ENCODE measurements at regions not wholly inside any gene's neighbourhood (a gene's known extent, or its start where the extent isn't known, plus 50 kb on each side); places are given as distances from the start of the nearest gene placed in this dataset.

DNA sequence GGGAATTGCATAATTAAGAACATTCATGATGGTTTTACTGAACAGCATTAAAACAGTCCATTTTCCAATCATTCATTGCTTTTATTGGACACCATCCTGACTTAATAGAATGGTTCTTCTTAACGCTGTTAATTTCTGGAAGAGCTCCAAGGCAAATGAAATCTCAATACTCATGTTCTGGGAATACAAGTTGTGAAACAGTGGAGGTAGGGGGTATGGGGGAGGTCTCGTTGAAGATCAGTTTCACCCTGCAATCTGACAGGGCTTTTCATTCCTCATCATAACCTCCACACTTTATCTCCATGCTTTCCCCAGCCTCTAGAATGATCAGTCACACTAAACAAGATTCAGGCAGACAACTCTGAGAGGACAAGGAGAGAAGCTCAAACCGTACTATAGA lies 113.6 kb downstream of the ETAA1 start:
- Histone ChIP-seq H3K36me3 (ENCODE audit: control insufficient read depth in 3 of 3, insufficient read depth in 2 of 3, low read depth in 1 of 3, low read length in 3 of 3) (no peaks in the 10 kb centered on the region), H3K27me3 (ENCODE audit: control insufficient read depth in 3 of 3, insufficient read depth in 3 of 3, low read length in 3 of 3) (no peaks in the 10 kb centered on the region), H3K4me1 (ENCODE audit: control insufficient read depth in 3 of 3, insufficient read depth in 2 of 3, low read depth in 1 of 3, low read length in 2 of 3) (no peaks in the 10 kb centered on the region), H3K27ac (ENCODE audit: low read depth in 1 of 3, low read length in 2 of 3) (no peak overlapping the region), H3K4me3 (ENCODE audit: low read depth in 1 of 3, low read length in 3 of 3) (no peak overlapping the region), H3K9me3 (ENCODE audit: control insufficient read depth in 2 of 2, insufficient read depth in 1 of 2, low read depth in 1 of 2, low read length in 1 of 2) (no peaks in the 10 kb centered on the region)
- no peak for DNase-seq
- no peak for FAIRE-seq
- WGBS, 3 donors: 54 to 75% (median 74%) methylated on average over 3 of the region's 3 CpGs

DNA sequence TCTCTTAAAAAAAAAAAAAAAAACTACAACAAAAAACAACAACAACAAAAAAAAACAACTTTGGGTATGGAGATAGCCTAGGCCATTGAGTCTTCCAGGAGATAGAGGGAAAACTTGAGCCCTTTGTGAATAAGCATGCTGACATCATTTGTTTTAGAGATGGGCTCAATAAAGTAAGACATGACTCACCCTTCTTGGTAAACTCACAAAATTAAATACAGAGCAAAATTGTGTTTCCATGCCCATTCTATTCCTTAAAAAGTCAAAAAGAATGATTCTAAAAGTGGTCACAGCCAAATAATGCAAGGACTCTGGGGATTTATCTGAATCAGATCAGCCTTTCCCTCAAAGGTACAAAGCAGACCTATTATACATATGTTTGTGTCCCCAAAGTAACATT lies 117.4 kb downstream of the ETAA1 start:
- H3K36me3 ChIP-seq (ENCODE audit: control insufficient read depth in 3 of 3, insufficient read depth in 2 of 3, low read depth in 1 of 3, low read length in 3 of 3): no peaks in the 10 kb centered on the region
- no peak overlapping the region for H3K4me3 ChIP-seq (ENCODE audit: low read depth in 1 of 3, low read length in 3 of 3)
- DNase-seq: no peak
- no peaks in the 10 kb centered on the region for H3K27me3 ChIP-seq (ENCODE audit: control insufficient read depth in 3 of 3, insufficient read depth in 3 of 3, low read length in 3 of 3)
- FAIRE-seq: no peak
- no peak overlapping the region for H3K27ac ChIP-seq (ENCODE audit: low read depth in 1 of 3, low read length in 2 of 3)
- peaks cover 0 to 3% of the 10 kb centered on the region in 2 donors for H3K9me3 ChIP-seq (ENCODE audit: control insufficient read depth in 2 of 2, insufficient read depth in 1 of 2, low read depth in 1 of 2, low read length in 1 of 2)
- no peaks in the 10 kb centered on the region for H3K4me1 ChIP-seq (ENCODE audit: control insufficient read depth in 3 of 3, insufficient read depth in 2 of 3, low read depth in 1 of 3, low read length in 2 of 3)

DNA sequence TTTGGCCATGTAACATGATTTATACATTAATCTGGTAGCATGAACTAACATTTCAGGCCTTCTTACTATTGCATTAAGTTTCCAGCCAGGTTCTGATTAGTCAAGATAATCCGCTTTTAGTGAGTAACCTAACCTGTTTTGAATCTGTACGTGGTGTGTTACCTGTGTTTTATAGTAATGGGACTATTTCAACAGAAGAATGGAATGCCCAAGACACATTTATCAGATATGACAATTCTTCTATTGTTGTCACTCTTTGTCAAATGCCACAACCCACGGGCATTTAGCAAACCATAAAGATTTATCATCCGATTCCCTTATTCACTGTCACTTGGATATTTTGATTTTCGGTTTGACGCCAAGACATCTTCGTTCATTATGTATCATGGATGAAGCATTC lies 117.9 kb downstream of the ETAA1 start:
- WGBS, 3 donors: 84 to 91% (median 86%) methylated on average over 7 of the region's 7 CpGs

DNA sequence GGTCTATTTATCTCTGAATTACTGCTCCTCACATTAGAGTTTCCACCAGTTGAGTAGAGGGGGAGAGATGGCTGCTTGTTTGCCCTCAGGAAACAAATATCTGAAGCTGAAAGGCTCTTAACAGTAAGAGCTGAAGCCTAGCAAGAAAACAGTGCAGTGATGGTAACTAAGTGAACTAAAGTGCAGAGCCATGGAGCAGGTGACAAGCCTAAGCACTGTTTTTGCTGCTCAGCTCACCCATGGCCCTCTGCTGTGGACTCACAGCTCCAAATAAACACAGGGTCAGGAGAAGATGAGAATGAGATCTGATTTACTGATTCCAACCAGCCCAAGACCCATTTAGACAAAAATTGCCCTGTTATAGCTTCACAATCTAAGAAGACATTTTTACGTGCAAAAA lies 118.4 kb downstream of the ETAA1 start:
- H3K9me3 ChIP-seq (ENCODE audit: control insufficient read depth in 2 of 2, insufficient read depth in 1 of 2, low read depth in 1 of 2, low read length in 1 of 2): peaks cover 0 to 3% of the 10 kb centered on the region in 2 donors
- H3K27me3 ChIP-seq (ENCODE audit: control insufficient read depth in 3 of 3, insufficient read depth in 3 of 3, low read length in 3 of 3): no peaks in the 10 kb centered on the region
- H3K27ac ChIP-seq (ENCODE audit: low read depth in 1 of 3, low read length in 2 of 3): no peak overlapping the region
- no peaks in the 10 kb centered on the region for H3K4me1 ChIP-seq (ENCODE audit: control insufficient read depth in 3 of 3, insufficient read depth in 2 of 3, low read depth in 1 of 3, low read length in 2 of 3)
- no peaks in the 10 kb centered on the region for H3K36me3 ChIP-seq (ENCODE audit: control insufficient read depth in 3 of 3, insufficient read depth in 2 of 3, low read depth in 1 of 3, low read length in 3 of 3)
- no peak overlapping the region for H3K4me3 ChIP-seq (ENCODE audit: low read depth in 1 of 3, low read length in 3 of 3)
- WGBS, 3 donors: 84 to 97% (median 88%) methylated on average over 1 of the region's 1 CpG
- FAIRE-seq (no peak), DNase-seq (no peak)

More for the DNA sequence above, 117.9 kb downstream of the ETAA1 start:
- Histone ChIP-seq H3K9me3 (ENCODE audit: control insufficient read depth in 2 of 2, insufficient read depth in 1 of 2, low read depth in 1 of 2, low read length in 1 of 2) (peaks cover 0 to 3% of the 10 kb centered on the region in 2 donors), H3K27me3 (ENCODE audit: control insufficient read depth in 3 of 3, insufficient read depth in 3 of 3, low read length in 3 of 3) (no peaks in the 10 kb centered on the region), H3K4me1 (ENCODE audit: control insufficient read depth in 3 of 3, insufficient read depth in 2 of 3, low read depth in 1 of 3, low read length in 2 of 3) (no peaks in the 10 kb centered on the region), H3K36me3 (ENCODE audit: control insufficient read depth in 3 of 3, insufficient read depth in 2 of 3, low read depth in 1 of 3, low read length in 3 of 3) (no peaks in the 10 kb centered on the region), H3K4me3 (ENCODE audit: low read depth in 1 of 3, low read length in 3 of 3) (no peak overlapping the region), H3K27ac (ENCODE audit: low read depth in 1 of 3, low read length in 2 of 3) (no peak overlapping the region)
- DNase-seq (no peak), FAIRE-seq (no peak)

DNA sequence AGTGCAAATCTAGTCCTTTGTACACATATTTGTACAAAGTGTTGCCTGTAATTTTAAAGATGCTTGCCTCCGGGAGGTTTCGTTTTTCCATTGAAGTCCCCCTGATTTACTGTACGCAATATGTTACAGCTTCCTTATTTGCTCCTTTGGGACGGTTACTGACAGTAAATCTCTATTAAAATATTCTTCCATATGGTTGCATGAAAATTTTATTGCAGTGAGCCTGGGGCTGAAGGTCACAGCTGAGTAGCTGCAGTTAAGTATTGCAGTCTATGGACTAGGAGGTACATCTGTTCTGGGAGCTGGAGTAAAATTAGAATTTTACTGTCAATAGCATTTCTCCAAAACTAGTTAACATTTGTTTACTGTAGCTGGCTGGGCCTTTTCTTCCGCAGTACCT lies 119.2 kb downstream of the ETAA1 start:
- no peak overlapping the region for H3K4me3 ChIP-seq (ENCODE audit: low read depth in 1 of 3, low read length in 3 of 3)
- H3K36me3 ChIP-seq (ENCODE audit: control insufficient read depth in 3 of 3, insufficient read depth in 2 of 3, low read depth in 1 of 3, low read length in 3 of 3): no peaks in the 10 kb centered on the region
- H3K27me3 ChIP-seq (ENCODE audit: control insufficient read depth in 3 of 3, insufficient read depth in 3 of 3, low read length in 3 of 3): no peaks in the 10 kb centered on the region
- H3K9me3 ChIP-seq (ENCODE audit: control insufficient read depth in 2 of 2, insufficient read depth in 1 of 2, low read depth in 1 of 2, low read length in 1 of 2): peaks cover 0 to 3% of the 10 kb centered on the region in 2 donors
- DNase-seq: no peak
- no peak overlapping the region for H3K27ac ChIP-seq (ENCODE audit: low read depth in 1 of 3, low read length in 2 of 3)
- 54 to 76% (median 66%) methylated on average over 5 of the region's 5 CpGs for WGBS, 3 donors
- no peaks in the 10 kb centered on the region for H3K4me1 ChIP-seq (ENCODE audit: control insufficient read depth in 3 of 3, insufficient read depth in 2 of 3, low read depth in 1 of 3, low read length in 2 of 3)
- FAIRE-seq: no peak

DNA sequence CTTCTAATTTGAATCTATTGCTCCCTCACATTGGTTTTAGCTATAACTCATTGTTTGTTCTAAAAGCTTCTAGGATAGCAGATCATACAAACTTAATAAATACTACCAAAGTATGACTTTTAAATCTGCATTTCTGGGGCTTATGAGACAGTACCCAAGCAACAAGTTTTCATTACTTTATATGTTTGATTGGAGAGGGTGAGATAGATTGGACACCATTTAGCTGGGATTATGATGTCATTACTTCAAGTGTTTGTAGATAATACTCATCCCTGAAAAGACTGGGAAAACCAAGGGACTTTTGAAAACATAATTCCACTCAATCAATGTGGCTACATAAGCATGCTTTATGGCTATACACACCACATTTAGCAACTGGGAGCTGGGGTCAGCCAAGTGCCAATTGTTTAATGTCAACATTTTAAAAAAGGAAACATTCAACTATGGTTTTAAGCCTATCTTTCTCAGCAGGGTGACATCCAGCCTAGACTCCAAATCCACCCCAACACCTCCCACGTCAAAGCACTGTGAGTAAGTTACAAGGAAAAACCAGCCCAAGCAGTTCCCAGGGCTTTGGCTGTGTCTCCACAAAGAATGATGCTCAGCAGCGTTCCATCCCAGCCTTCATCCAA lies 119.9 kb downstream of the ETAA1 start:
- no peaks in the 10 kb centered on the region for H3K36me3 ChIP-seq (ENCODE audit: control insufficient read depth in 3 of 3, insufficient read depth in 2 of 3, low read depth in 1 of 3, low read length in 3 of 3)
- H3K9me3 ChIP-seq (ENCODE audit: control insufficient read depth in 2 of 2, insufficient read depth in 1 of 2, low read depth in 1 of 2, low read length in 1 of 2): peaks cover 0 to 3% of the 10 kb centered on the region in 2 donors
- DNase-seq (no peak), FAIRE-seq (no peak)
- H3K4me3 ChIP-seq (ENCODE audit: low read depth in 1 of 3, low read length in 3 of 3): no peak overlapping the region
- no peaks in the 10 kb centered on the region for H3K4me1 ChIP-seq (ENCODE audit: control insufficient read depth in 3 of 3, insufficient read depth in 2 of 3, low read depth in 1 of 3, low read length in 2 of 3)
- no peaks in the 10 kb centered on the region for H3K27me3 ChIP-seq (ENCODE audit: control insufficient read depth in 3 of 3, insufficient read depth in 3 of 3, low read length in 3 of 3)
- H3K27ac ChIP-seq (ENCODE audit: low read depth in 1 of 3, low read length in 2 of 3): peak overlapping the region in 1 of 3 donors; percentile 14
- 56 to 83% (median 64%) methylated on average over 2 of the region's 2 CpGs for WGBS, 3 donors

DNA sequence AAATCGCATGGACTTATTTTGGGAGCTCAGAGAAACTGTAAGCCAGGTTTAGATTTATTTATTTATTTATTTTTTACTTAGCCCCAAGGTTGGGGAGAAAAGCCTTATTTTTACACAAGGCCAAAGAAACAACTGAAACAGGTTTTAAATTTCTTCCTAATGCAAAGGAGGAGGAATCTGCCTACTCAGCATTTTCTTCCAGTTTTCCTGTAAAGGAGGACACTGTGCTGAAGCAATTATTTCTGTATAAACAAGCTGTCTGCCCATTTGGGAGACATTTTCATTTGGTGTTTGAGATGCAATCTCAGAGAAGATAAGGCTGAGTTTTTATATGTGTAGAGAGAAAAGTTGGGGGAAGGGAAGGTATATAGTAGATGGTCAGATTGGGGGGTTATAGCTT lies 125.0 kb downstream of the ETAA1 start:
- Histone ChIP-seq H3K27me3 (ENCODE audit: control insufficient read depth in 3 of 3, insufficient read depth in 3 of 3, low read length in 3 of 3) (no peaks in the 10 kb centered on the region), H3K4me3 (ENCODE audit: low read depth in 1 of 3, low read length in 3 of 3) (no peak overlapping the region), H3K36me3 (ENCODE audit: control insufficient read depth in 3 of 3, insufficient read depth in 2 of 3, low read depth in 1 of 3, low read length in 3 of 3) (no peaks in the 10 kb centered on the region), H3K4me1 (ENCODE audit: control insufficient read depth in 3 of 3, insufficient read depth in 2 of 3, low read depth in 1 of 3, low read length in 2 of 3) (no peaks in the 10 kb centered on the region), H3K9me3 (ENCODE audit: control insufficient read depth in 2 of 2, insufficient read depth in 1 of 2, low read depth in 1 of 2, low read length in 1 of 2) (peaks cover 0 to 3% of the 10 kb centered on the region in 2 donors), H3K27ac (ENCODE audit: low read depth in 1 of 3, low read length in 2 of 3) (no peak overlapping the region)
- WGBS, 3 donors: 89 to 92% (median 90%) methylated on average over 1 of the region's 1 CpG
- DNase-seq: no peak
- no peak for FAIRE-seq

DNA sequence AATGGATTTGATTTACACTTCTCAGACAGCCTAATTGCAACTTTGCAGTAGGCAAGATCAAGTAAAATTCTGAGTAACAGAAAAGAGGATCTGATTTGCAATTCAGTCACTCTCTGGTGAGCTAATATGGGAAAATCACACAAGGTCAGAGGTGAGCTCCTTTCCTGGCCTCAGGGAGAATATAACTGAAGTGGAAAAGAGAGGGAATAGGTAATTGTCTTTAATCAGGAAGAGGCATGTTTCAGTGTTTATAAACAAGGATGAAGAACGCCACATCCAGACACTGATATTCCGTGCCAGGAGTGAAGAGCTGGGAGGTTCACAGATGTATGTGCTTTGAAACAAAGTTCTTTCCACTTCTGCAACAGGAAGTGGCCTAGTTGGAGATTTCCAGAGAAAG lies 127.1 kb downstream of the ETAA1 start:
- no peaks in the 10 kb centered on the region for H3K9me3 ChIP-seq (ENCODE audit: control insufficient read depth in 2 of 2, insufficient read depth in 1 of 2, low read depth in 1 of 2, low read length in 1 of 2)
- FAIRE-seq (no peak), DNase-seq (no peak)
- no peaks in the 10 kb centered on the region for H3K36me3 ChIP-seq (ENCODE audit: control insufficient read depth in 3 of 3, insufficient read depth in 2 of 3, low read depth in 1 of 3, low read length in 3 of 3)
- H3K4me3 ChIP-seq (ENCODE audit: low read depth in 1 of 3, low read length in 3 of 3): no peak overlapping the region
- no peaks in the 10 kb centered on the region for H3K27me3 ChIP-seq (ENCODE audit: control insufficient read depth in 3 of 3, insufficient read depth in 3 of 3, low read length in 3 of 3)
- no peak overlapping the region for H3K27ac ChIP-seq (ENCODE audit: low read depth in 1 of 3, low read length in 2 of 3)
- 69 to 83% (median 82%) methylated on average over 2 of the region's 2 CpGs for WGBS, 3 donors
- H3K4me1 ChIP-seq (ENCODE audit: control insufficient read depth in 3 of 3, insufficient read depth in 2 of 3, low read depth in 1 of 3, low read length in 2 of 3): no peaks in the 10 kb centered on the region

DNA sequence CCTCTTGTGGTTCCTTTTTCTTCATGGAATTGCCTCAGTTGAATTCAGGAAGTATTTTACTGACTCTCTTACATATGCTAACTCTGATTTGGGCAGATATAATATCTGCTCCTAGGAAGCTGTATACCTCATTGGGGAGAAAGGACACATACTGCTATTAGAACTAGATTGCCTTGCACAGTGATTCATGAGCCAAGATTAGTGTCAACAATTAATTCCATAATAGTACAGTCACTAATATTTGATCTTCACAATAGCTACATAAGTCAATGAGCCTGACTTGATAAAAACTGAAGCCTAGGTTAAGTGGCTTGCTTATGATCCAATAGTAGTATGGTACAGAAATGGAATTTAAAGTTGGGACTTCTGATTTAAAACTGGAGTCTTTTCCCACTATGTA lies 127.6 kb downstream of the ETAA1 start:
- FAIRE-seq (no peak), DNase-seq (no peak)
- Histone ChIP-seq H3K4me3 (ENCODE audit: low read depth in 1 of 3, low read length in 3 of 3) (no peak overlapping the region), H3K27me3 (ENCODE audit: control insufficient read depth in 3 of 3, insufficient read depth in 3 of 3, low read length in 3 of 3) (no peaks in the 10 kb centered on the region), H3K4me1 (ENCODE audit: control insufficient read depth in 3 of 3, insufficient read depth in 2 of 3, low read depth in 1 of 3, low read length in 2 of 3) (no peaks in the 10 kb centered on the region), H3K36me3 (ENCODE audit: control insufficient read depth in 3 of 3, insufficient read depth in 2 of 3, low read depth in 1 of 3, low read length in 3 of 3) (no peaks in the 10 kb centered on the region), H3K9me3 (ENCODE audit: control insufficient read depth in 2 of 2, insufficient read depth in 1 of 2, low read depth in 1 of 2, low read length in 1 of 2) (no peaks in the 10 kb centered on the region), H3K27ac (ENCODE audit: low read depth in 1 of 3, low read length in 2 of 3) (no peak overlapping the region)

Data from small intestine (tissue), 7 donors.